Esophagus squamous epithelium (tissue), 4 donors: ENCODE measurements at regions not wholly inside any gene's neighbourhood (a gene's known extent, or its start where the extent isn't known, plus 50 kb on each side); places are given as distances from the start of the nearest gene placed in this dataset.

Experiments used
- small RNA-seq, 4 donors: library from RNA; depleted of rRNA; stranded (forward); fragments of <200 nt; gene quantifications; one replicate each; pipeline ENCODE3, GENCODE V24; 2016

Small RNA genes in the stretch of these regions (small RNA-seq; reads per million reads assigned to genes)
- gene Z96811.1: 0 reads per million in 4 donors
